GM18511 (cell line): ENCODE measurements at regions not wholly inside any gene's neighbourhood (a gene's known extent, or its start where the extent isn't known, plus 50 kb on each side); places are given as distances from the start of the nearest gene placed in this dataset.
"Not testable (repeated sequence)": the region's sequence is repeated elsewhere in the genome, so short reads cannot be mapped to it uniquely, and the experiment has no call there.

Experiments used
- ATAC-seq: cut with Tn5 transposase; IDR thresholded peaks from one replicate; pipeline ENCODE4 v1.9.1; 2021; ENCODE audit warnings: mild to moderate bottlenecking, moderate library complexity; ENCODE audit not compliant: unreplicated experiment

DNA sequence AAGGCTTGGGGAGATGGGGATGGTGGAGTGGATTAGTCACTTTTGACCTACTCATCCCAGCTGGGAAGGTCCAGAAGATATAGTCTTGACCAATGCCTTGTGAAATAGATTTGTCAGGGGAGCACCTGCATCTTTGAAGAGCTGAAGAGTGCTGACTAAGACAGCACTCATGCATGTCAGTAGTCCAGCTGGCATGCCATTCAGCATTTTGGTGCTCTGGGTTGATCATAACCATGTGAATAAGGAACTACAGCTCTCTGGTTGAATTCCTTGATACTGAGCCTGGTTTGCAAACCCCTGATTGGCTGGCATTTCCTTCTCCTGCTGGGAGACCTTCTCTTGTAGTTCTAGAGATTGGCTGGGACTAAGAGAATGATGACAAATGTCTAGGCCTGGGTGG, 106.8 kb upstream of the ALX4 start:
- ATAC-seq, result no peak

DNA sequence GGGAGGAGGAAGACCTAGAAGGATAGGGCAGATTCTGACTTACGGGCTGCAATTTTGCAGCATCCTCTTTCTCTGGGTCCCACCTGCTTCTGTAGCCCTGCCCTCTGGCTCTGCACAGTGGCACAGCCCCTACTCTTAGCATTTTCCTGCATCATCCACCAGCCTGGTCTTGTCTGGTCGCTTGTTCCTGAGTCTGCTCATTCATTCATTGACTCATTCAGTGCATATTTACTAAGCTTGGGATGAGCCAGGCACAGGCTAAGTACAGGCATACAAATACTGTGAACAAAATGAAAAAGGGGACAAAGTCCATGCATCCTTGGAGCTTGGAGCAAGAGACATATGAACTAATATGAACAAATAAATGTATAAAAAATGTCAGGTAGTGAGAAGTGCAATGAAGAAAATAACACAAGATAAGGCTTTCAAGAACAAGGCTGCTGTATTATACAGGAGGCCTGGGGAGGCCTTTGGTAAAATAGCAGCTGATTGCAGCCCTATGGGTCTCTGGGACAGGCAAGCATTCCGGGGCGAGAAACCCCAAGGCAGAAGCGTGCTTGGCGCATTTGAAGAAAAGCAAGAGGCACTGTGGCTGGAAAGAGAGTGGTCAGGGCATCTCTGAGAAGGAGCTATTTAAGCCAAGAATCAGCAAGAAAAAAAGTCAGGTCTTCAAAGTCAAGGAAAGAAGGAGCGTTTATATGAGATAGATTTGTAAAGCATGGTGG, 108.0 kb upstream of the ALX4 start:
- no peak for ATAC-seq

DNA sequence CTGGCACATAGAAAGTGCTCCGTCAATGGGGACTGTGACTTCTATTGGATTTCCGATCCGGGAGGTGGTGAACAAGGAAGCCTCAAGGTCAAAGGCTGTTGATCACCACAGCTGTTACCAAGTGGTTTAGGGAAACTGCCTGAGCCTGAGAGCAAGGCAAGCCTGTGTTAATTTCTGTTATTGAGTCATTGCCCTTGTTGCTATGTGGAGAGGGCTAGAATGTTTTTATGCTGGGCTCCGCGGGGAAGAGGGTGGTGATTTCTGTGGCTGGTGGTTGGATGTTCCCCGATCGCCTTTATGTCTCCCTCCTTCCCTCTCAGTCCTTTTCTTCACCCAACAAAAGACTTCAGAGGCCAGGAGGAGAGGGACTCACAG, 108.5 kb upstream of the ALX4 start:
- no peak for ATAC-seq

DNA sequence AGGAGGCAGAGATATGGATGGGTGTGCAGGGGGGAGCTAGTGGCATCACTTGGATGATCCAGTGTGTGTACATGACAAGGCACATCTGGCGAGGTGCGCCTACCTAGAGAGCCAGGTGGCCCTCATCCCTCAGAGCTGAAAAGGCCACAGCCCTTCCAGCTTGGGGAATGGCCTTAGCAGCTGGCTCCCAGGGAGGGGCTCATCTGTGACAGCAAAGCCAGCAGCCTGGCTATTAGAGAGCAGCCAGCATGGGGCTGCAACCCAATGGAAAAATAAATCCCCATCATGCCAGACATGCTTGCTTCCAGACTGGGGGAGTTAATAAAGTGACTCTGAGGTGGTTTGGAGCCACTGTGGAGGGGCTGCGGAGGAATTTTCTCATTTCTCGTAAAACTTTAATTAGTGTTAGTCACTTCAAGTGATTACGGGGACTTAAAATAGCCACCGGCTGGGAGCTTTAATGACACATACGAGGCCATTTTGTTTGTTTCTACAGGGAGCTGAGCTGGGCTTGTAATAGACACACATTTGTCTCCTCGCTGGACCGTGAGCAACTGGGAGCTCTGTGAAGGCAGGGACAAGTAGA, 111.2 kb upstream of the ALX4 start:
- no peak for ATAC-seq

DNA sequence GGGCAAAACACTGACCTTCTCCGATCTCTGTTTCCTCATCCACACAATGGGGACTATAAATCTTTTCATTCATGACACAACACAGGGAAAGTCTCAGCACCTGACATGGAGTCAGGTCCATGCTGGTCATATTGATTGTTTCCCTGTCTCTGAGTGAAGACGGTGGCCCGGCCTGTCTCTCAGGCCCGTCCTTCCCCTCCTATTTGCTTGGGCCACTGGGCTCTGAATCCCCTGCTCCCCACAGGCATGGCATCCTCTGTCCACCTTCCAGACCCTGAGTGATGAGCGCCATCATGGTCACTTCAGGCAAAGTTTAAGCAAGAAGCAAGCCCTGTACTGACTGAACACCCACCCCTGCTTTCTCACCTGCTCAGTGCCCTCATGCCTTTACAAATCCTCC, 113.3 kb upstream of the ALX4 start:
- no peak for ATAC-seq

DNA sequence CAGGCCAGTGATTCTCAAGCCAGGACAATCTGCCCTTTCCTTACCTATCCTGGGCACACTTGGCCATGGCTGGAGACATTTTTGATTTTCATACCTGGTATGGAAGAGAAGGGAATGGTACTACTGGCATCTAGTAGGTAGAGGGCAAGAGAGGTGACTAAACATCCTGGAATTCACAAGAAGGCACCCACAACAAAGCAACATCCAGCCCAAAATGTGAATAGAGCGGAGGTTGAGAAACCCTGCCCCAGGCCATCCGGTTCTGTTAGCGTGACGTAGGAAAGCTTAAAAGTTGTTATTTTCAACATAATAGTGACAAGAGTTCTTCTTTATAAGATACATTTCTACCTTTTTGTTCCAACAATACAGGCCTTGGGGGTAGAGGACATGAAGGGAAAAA, 114.9 kb upstream of the ALX4 start:
- no peak for ATAC-seq

DNA sequence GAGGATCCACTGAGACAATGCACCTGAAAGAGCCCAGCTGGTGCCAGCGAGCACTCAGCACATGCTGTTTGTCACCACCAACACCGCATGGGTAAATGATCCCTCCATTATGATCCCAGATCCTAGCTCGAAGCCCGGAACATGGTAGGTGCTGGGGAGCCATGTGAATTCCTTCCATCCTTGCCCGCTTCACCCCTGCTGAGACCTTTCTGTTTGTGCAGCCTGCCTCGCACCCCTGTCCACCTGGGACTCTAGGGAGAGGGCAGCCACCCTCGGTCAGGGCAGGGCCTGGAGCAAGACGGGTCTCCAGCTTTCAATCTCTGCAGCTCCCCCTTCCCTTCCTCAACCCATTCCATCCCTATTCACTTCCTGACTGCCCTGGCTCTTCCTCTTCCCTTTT, 116.2 kb upstream of the ALX4 start:
- ATAC-seq, result no peak

DNA sequence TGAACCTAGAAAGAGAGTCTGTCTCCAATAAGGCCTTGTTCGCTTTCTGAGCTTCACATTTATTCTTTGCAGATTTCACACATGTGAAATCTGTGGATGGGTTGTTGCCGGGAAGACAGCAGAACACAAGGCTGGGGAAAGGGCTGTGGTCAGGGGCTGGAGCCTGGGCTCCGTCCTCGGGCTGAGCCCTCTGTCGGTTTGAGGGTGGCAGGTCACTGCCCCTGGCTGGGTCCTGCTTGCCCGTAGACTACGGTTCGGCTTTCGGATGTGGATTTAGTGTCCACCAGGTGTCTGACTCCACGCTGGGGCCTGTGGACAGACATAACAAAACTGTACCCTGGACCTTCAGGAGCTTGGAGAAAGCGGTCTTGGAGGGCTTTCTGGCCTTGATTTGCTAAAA, 117.0 kb upstream of the ALX4 start:
- no peak for ATAC-seq

DNA sequence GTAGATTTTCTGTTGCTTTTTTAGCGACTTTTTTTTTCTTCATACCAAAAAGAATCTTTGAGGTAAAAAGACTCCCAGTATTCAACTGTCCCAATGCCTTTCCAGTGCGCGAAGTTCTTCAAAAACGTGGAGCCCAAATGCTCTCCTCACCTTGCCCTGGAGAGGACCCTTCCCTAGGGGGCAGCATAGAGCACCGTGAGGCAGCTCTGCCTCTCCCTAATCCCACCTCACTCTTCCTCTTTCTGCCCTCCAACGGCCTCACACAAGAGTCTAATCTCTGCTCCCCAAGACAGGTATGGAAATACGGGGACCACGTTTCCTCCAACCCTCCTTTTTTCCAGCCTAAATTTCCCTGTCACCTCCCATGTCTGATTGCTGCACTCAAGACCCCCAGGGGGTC, 117.5 kb upstream of the ALX4 start:
- ATAC-seq, result no peak

DNA sequence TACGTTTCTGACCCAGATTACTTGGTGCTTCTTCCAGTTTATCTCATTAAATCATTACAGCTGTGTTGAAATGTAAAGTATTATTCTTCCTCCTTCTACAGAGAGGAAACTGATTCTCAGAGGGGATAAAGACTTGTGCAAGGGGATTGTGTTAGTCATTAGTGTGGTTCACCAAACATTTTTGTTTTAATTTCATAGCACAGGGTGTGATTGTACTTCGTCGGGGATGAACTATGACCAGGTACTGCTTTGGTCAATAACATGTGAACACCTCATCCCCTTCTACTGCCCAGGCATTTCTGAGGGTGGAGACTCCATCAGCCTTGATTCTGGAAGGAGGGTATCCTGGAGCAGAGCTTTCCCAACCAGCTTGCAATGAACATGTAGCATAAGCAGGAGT, 120.2 kb upstream of the ALX4 start:
- ATAC-seq, result no peak

DNA sequence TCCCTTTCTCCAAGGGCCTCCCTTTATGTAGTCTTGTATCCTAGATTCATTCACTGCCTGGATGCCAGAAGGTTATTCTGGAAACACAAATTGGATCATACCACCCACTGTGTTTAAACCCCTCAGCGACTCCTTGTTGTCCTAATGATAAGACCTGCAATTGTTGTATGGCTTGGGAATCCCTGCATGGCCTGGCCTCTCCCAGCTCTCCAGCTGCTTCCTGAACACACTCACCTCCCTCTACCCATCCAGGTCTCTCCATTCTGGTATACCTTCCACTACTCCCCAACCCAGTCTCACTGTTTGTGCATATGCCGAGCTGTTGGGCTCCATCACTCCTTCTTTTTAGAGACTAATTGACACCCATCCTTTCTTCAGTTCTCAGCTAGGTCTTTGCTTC, 124.3 kb upstream of the ALX4 start:
- ATAC-seq, result no peak

DNA sequence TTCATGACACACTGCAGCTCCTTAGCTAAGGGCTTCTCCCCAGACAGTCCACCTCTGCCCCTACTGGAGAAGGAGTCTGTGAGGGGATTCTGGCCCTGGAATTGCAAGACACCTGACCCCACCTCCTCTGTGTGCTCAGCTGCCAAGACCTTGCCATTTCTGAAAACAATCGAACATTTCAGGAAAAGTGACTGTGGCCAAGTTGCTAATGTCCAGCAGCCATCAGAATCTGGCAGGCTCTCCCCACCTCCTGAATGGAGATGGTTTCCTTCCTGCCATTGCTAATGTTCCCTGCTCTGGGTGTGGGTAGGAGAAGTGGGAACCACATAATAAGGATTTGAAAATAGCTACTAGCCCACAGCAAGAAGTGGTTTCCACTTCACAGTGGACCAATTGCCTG, 127.2 kb upstream of the ALX4 start:
- ATAC-seq, result no peak

DNA sequence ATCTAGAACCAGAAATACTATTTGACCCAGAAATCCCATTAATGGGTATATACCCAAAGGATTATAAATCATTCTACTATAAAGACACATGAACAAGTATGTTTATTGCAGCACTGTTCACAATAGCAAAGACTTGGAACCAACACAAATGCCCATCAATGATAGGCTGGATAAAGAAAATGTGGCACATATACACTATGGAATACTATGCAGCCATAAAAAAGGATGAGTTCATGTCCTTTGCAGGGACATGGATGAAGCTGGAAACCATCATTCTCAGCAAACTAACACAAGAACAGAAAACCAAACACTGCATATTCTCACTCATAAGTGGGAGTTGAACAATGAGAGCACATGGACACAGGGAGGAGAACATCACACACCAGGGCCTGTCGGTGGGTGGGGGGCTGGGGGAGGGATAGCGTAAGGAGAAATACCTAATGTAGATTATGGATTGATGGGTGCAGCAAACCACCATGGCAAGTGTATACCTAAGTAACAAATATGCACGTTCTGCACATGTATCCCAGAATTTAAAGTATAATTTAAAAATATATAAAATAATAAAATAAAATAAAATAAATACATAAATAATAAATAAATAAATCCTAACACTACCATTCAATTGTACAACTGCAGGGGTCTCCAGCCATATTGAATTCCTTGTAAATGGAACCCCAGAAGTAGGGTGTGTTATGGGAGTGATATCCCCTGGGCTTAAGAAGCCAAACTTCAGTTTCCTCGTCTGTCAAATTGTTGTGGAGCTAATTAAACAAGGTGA, 122.4 kb upstream of the CD82 start:
- ATAC-seq, result not testable (repeated sequence)

DNA sequence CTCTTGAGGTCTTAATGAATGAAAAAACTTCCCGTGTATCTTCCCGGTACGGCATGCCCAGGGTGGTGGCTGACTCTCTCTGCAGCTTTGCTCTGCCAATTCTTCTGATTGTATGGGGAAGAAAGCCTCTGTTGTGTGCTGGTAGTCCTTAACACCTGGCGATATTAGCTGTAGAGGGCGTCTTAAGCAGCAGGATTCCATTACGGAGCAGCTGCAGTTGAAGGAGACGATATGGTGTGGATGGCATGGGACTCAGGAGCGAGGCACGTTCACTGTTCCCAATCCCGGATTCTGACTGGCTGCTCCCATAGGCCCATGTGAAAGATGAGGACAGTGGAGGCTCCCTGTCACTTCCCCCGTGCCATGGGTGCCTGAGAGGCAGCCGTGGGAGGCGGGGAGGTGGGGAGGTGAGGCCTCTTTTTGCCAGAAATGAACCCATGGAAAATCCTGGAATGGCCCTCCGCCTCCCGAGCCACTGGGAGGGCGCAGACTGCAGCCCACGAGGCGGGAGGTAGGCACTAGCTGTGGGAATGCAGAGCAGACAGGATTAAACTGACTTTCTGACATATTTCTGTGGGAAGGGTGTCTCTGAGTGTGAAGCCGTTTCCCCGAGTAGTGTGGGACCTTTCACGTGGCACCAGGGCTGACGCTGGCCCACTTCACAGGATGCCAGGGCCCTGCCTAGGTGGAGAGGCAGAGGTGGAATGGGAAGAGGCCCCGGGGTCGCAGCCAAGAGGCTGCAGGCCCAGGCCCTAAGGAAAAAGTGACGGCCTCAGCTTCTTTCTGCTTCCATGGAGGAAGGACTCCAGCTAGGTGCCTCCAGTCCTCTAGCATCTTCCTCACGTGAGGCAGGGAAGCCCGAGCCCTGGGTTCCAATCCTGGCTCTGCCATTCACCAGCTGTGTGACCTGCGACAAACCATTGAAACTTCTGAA, 121.4 kb upstream of the CD82 start:
- no peak for ATAC-seq

DNA sequence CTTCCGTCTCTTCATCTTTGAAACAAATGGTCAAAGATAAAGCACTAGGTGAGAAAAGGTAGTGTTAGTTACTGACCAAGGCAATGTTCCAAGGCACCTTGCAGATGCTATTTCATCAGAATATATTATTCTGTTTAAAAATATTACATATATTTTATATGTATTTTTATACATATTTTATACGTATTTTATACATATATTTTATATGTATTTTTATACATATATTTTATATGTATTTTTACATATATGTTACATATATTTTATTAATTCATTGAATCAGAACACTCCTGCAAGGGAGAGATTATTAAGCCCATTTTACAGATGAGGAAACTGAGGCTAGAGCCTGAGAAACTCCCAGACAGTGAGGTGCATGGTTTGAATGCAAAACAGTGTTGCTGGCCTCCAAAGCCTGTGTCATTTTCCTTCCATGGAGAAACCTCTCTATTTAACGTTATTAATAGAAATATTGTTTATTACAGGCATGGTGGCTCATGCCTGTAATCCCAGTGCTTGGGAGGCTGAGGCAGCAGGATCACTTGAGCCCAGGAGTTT, 120.6 kb upstream of the CD82 start:
- ATAC-seq, result no peak

DNA sequence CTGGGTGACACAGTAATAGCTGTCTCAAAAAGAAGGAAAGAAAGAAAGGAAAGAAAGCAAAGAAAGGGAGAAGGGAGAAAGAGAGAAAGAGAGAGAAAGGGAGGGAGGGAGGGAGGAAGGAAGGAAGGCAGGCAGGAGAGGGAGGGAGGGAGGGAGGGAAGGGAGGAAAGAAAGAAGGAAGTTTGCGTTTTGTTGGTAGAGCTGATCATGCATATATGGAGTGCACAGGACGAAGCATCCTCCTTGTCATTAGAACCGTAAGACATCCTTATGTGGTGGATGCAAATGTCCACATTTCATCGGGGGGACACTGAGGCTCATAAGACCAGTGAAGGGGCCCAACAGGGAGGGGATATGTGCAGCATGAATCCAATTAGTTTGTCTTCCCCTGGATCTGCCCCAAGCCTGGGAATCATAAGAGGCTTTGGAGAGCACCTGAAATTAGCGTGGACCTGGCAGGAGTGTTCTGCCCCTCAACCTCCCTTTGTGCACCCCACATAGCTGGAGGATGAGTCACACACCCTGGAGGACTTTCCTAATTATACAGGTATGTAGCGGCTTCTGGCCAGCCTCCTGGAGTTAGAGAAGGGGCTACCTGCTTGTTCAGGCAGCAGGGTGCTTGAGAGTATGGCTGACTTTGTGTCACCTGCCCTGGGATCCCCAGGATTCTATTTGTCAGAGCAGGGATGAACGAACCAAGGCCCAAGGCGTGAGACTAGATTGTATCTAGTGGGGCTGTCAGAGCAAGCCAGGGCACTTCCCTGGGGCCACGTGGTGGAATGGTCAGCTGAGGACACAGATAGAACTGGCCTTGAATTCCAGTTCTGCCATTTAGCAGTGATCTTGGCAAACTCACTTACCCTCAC, 119.7 kb upstream of the CD82 start:
- ATAC-seq, result no peak

DNA sequence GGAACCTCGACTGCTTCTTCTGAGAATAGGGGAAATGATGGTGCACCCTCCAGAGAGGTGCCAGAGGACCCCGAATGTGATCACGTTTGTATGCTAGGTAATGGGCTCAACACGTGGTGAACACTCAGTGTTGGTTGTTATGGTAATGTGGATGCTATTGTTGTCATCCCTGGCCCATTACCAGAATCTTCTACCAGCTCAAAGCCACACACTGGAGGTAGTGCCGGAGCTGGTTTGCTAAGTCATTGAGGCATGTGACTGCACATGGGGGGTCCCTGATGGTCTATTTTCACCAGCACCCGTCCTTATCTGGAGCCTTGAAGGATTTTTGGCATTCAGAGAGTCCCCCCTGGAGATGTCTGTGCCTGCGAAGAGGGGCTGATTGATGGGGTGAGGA, 119.1 kb upstream of the CD82 start:
- no peak for ATAC-seq

DNA sequence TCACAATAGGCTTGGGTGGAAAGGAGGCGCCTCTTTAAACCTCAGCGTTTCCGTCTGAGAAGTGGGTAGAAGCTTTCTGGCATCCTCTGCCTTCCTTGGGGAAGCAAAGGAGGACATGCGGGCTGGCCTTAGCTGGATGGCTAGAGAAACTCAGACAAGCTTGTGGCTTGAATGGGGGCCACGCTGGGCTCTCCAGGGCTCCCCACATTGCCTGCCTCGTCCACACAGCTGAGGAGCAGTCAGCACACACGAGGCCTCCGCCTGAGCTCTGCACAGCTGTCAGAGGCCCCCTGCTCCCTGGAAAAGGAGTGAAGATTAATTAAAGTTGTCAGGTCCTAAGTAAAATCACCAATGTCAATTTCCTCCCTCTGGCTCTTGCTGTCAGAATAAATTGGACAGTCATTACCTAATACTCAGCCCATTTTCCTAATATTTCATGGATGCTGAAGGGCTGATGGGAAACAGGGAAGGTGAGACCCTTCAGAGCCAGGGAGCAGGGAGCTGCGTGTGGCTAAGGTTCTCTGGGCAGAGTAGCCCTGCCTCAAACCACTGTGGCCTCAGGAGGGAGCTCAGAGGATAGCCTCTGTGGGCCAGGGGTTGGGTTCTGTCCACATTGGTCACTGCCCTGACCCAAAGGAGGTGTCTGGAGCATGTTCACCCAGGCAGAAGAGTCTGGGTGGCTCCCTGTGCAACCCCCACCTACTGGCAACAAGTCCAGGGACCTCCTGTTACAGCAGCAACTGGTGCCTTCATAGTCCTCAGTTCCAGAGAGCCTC, 118.3 kb upstream of the CD82 start:
- no peak for ATAC-seq

DNA sequence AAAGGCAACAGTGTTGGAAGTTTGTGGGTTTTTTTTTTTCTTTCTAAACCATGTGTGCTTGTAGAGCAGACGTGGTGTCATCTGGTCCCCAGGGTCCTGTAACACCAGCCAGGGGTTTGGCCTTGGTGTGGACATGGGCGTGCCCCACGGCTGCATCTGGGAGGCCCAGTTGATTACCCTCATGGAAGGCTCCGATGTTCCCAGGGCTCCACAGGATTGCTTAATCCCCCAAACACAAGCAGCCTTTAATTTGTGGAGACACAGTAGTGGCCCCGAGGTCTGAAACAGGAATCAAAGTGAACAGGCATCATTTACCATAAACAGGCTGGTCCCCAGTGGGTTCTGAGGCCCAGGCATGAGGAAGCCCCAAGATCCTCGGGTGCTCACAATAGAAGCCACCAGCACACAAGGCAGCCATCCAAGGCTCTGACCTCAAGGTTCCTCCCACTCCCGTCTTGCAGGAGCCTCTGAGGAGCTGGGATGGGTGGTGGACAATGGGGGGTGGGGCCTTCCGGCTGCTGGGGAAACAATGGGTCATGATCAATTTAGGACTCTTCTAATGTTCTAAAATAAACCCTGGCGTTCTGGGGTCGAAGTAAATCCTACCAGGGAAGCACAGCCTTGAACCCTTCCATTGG, 115.0 kb upstream of the CD82 start:
- no peak for ATAC-seq
